ENCODE measurements at regions not wholly inside any gene's neighbourhood (a gene's known extent, or its start where the extent isn't known, plus 50 kb on each side); places are given as distances from the start of the nearest gene placed in this dataset.

DNA sequence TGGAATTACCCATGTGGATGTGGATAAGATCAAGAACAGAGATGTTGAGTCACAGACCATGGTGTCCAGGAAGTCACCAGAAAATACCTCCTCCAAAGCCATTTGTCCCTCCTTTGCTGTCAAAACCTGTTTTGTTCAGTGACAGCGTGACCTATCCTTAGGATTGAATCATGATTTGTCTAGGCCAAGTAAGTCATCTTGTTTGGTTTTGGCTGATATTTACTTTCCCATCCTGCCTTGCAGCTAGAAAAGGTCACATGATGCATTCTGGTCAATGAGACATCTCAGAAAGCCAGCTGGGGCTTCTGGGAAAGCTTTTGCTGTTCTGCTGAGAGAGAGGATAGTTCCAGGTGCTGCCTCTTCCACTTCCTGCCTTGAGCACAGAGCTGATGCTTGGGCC, 225.3 kb upstream of the ZMIZ1 start:
- TF ChIP-seq, protein P1, sequence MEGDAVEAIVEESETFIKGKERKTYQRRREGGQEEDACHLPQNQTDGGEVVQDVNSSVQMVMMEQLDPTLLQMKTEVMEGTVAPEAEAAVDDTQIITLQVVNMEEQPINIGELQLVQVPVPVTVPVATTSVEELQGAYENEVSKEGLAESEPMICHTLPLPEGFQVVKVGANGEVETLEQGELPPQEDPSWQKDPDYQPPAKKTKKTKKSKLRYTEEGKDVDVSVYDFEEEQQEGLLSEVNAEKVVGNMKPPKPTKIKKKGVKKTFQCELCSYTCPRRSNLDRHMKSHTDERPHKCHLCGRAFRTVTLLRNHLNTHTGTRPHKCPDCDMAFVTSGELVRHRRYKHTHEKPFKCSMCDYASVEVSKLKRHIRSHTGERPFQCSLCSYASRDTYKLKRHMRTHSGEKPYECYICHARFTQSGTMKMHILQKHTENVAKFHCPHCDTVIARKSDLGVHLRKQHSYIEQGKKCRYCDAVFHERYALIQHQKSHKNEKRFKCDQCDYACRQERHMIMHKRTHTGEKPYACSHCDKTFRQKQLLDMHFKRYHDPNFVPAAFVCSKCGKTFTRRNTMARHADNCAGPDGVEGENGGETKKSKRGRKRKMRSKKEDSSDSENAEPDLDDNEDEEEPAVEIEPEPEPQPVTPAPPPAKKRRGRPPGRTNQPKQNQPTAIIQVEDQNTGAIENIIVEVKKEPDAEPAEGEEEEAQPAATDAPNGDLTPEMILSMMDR (IDR thresholded peaks at IDR 0.05) = no peak
- no peak for TF ChIP-seq POLR2A (IDR thresholded peaks at IDR 0.05)

Data from right lobe of liver (tissue), 4 donors.